ENCODE measurements at regions not wholly inside any gene's neighbourhood (a gene's known extent, or its start where the extent isn't known, plus 50 kb on each side); places are given as distances from the start of the nearest gene placed in this dataset.

GRCh38 chr11:45435706-45436105, 149.6 kb upstream of the SYT13 start:
- DNase-seq: no peak

- DNase-seq: no peak
Measured at GRCh38 chr11:45432910-45433309, 146.8 kb upstream of the SYT13 start.

- DNase-seq: no peak
Measured at GRCh38 chr11:45432100-45432499, 146.0 kb upstream of the SYT13 start.

DNA sequence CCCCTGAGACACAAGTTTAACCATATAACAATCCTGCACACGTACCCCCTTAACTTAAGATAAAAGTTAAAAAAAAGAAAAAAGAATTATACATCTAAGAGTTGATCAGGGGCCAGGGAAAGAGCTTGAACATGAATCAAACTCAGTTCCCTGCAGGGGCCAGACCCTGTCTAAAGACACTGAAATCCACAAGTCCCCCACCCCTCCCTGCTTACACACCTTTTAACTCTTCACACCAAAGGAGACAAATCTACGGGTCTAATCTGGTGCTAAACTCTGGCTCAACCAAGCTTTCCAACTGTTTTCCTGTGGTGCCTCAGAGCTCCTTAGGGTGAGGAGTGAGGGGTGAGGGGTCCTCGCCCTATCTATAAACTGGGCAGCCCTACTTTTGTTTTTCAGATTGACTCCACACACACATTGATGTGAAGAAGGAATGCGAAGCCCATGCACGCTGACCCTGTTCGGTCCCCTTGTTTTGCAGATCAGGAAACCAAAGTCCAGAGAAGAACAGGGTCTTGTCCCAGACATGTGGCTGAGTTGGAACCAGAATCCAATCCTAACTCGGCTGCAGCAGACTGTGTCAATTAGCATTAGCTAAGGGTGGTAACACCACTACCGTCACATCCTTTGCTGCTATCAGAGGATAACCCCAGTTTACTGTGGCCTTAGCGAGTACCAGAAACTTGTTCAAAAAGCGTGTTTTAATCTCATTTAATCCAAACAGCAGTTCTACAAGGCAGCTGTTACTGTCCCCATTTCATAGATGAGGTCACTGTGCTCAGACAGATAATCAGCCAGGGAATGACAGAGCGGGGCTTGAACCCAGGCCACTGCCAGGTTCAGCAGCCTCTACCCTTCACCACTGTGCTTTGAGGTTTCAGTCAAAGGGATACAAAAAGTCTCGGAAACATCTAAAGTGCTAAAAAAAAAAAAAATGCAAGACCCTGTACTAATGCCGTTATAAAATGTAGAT, 145.2 kb upstream of the SYT13 start:
- DNase-seq: no peak

DNA sequence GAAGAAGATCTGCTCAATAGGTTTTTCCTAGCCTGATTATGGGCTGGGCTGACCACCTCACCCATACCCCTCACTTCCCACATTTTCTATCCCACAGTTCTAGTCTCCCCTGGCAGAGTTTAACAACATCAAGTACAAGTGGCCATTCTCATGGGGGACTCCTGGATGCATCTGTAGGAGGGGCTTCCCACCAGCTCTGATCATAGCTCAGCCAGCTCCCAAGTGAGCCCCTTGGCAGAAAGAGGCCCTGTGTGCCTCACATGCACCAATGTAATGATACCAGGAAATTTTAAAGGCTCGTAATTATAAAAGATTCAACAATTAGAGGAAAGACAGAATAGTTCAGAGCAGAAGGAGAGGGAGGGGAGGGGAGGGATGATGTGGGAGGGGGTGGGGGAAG, 144.2 kb upstream of the SYT13 start:
- no peak for DNase-seq

- no peak for DNase-seq
Measured at GRCh38 chr11:45429719-45430118, 143.6 kb upstream of the SYT13 start.

DNA sequence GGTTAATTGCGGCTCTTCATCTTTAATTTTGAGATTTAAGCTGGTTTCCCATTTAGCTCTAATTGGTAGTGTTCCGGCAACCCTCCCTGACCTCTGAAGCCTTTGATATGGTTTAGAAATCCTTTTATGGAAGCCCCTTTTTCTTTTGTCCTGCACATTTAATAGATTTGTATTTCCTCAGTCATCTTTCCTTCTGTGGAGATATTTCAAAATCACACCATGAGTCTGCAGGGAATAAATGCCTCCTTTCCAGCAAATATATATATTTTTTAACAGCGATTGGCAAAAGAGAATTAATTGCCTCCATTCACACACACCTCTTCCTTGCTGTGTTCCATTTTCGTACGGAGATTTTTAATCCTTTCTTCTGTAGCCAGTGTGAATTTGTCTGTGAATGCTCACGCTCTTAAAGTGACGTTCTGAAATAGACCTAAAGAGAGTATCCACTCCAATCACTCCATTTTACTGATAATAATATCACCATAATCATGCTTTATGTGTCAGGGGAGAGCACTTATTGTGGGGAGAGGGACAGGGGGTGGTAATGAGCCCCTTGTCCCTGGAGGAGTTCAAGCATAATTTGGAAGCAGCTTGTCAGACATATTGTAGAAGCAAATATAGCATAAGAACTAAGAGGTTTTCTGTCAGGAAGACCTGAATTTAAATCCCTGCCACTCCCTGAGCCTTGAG, 142.5 kb upstream of the SYT13 start:
- DNase-seq: no peak

GRCh38 chr11:45428116-45428515, 142.0 kb upstream of the SYT13 start:
- no peak for DNase-seq

- DNase-seq: no peak
Measured at GRCh38 chr11:45424411-45425180, 138.5 kb upstream of the SYT13 start.

DNA sequence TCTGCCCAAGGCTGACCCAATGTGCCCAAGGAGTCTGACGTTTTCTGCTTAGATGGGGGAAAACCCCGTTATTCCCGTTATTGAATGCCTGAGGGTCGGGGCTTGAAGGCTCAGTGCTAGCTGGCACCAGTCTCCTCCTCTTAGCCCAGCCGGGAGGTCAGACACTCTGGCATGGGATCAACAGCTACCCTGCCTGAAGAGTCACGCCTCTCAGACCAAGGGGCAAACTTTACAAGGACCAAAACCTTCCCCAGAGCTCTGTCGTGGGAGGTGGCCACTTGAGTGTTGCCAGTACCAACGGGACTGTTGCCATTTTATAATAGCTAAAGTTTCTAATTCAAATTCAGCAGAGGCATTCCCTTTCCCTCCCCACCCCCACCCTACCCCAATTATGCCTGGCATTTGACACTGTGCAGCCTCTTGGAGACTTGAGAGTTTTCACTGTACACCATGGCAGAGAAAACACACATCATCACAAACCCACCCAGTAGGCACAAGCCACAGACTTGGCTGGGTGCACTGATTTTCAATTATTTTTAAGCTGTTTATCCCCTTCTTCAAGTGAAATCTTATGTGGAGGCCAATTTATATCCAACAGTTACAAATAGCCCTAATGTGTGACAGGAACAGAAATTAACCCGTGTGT, 137.5 kb upstream of the SYT13 start:
- no peak for DNase-seq

- DNase-seq: no peak
Measured at GRCh38 chr11:45423036-45423435, 136.9 kb upstream of the SYT13 start.

GRCh38 chr11:45414088-45414487, 127.9 kb upstream of the SYT13 start:
- no peak for DNase-seq

- no peak for DNase-seq
Measured at GRCh38 chr11:45413156-45413858, 127.2 kb upstream of the SYT13 start.

DNA sequence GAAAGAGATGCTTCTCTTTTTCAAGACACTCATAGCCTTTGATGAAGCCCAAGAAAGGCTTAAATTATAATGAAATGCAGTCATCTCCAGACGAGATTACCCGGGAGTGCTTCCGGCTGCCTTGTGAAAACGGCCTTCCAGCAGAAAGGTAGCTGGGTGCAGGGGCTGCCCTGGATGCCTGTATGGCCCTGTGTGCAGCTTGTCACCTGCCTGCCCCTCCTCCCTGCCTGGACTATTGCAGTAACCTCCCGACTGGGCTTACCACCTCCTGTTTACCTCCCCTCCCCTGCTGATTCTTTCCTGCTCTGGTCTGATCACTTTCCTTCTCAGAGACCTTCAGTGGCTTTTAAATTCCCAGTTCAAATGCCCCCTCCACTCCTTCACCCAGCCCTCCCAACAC, 126.4 kb upstream of the SYT13 start:
- no peak for DNase-seq

GRCh38 chr11:45412051-45412471, 125.9 kb upstream of the SYT13 start:
- no peak for DNase-seq

DNA sequence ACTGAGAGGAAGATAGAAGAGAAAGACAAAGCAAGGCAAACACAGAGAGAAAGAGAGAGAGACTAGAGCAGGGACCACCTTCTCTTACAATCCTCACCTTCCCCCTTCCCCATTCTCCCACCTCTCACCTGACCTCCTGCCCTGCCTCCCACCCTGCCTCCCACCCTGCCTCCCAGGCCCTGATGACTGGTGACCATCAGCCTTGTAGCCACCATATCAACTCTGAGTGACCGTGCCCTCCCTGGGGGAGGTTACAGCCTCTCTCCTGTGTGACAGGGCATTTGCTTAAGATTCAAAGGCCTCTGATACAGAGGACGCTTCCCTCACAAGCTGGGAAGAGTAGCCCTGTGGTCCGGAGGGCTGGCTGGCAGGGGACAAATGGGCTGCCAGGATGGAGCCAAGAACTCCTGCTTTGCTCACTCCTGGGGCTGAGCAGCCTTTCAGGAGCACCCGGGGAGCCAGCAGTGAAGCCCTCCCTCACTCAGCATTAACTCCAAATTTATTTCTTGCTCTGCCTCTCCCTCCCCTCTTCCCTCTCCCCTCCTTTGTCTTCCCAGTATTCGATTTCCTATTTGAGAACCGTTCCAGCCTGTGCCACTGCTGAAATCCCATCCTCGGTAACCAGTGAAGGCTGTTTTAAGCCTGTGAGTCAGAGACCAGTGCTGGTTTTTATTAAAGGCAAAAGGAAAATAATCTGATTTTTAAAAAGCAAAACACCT, 125.2 kb upstream of the SYT13 start:
- no peak for DNase-seq

- no peak for DNase-seq
Measured at GRCh38 chr11:45410391-45411227, 124.5 kb upstream of the SYT13 start.

DNA sequence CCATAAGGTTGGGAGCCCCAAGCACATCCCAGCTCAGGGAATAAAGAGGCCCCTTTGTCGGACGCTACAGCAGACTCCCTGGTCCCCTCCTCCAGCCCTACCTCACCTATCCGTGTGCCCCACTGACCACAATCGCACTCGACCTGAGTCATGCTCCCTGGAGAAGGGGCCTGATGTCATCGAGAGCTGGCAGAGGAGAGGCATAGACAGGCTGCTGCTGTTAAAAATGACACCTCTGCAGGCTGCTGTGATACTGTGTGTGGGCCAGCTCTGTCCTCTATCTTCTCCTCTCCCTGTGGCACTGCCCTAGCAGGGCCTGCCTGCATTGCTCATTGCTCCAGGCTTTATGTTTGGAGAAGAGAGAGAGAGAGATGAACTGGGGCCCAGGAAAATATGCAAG, 123.4 kb upstream of the SYT13 start:
- no peak for DNase-seq

- no peak for DNase-seq
Measured at GRCh38 chr11:45407226-45407625, 121.1 kb upstream of the SYT13 start.

GRCh38 chr11:45405916-45406670, 120.0 kb upstream of the SYT13 start:
- no peak for DNase-seq
